ENCODE measurements at regions not wholly inside any gene's neighbourhood (a gene's known extent, or its start where the extent isn't known, plus 50 kb on each side); places are given as distances from the start of the nearest gene placed in this dataset.

GRCh38 chr21:28550057-28550825 lies 442.4 kb downstream of the LTN1 start:
- no peaks in the 10 kb centered on the region for H3K9me3 ChIP-seq
- TF ChIP-seq POLR2AphosphoS5 (IDR thresholded peaks at IDR 0.05): no peak
- no peak for TF ChIP-seq EP300 (IDR thresholded peaks at IDR 0.05)
- TF ChIP-seq CTCF (IDR thresholded peaks at IDR 0.05): no peak
- TF ChIP-seq POLR2A (IDR thresholded peaks at IDR 0.05): no peak
- no peaks in the 10 kb centered on the region for H3K27me3 ChIP-seq
- ATAC-seq (ENCODE audit: low FRiP score in 2 of 2) (no peak), DNase-seq (no peak)
- WGBS, 2 donors: 94% methylated on average over 2 of the region's 2 CpGs
- H3K27ac ChIP-seq: no peak overlapping the region
- no peaks in the 10 kb centered on the region for H3K4me1 ChIP-seq
- no peaks in the 10 kb centered on the region for H3K36me3 ChIP-seq
- no peak overlapping the region for H3K4me3 ChIP-seq

DNA sequence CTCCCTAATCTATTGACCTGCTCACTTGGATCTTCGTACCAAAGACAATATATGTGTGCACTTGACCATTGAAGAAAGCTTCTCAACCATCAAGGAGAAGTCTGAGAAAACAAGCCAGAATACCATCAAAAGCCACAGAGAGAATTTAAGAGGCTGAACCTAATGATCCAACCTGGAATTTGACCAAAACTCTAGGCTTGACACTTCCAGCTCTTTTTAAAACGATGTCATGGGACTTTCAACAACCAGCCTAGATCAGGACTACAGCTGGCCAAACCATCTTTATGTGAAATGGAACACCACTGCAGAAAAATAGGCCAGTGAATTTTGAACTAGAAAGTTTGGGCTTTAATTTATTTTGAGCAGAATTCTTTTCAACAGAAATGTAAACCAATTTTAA lies 444.4 kb downstream of the LTN1 start:
- no peaks in the 10 kb centered on the region for H3K27me3 ChIP-seq
- TF ChIP-seq CTCF (IDR thresholded peaks at IDR 0.05): no peak
- no peak for TF ChIP-seq EP300 (IDR thresholded peaks at IDR 0.05)
- TF ChIP-seq POLR2A (IDR thresholded peaks at IDR 0.05): no peak
- no peak for TF ChIP-seq POLR2AphosphoS5 (IDR thresholded peaks at IDR 0.05)
- no peaks in the 10 kb centered on the region for H3K36me3 ChIP-seq
- H3K27ac ChIP-seq: no peak overlapping the region
- H3K9me3 ChIP-seq: no peaks in the 10 kb centered on the region
- H3K4me3 ChIP-seq: no peak overlapping the region
- H3K4me1 ChIP-seq: no peaks in the 10 kb centered on the region
- ATAC-seq (ENCODE audit: low FRiP score in 2 of 2) (no peak), DNase-seq (no peak)
- 63 to 78% methylated on average over 2 of the region's 2 CpGs for WGBS, 2 donors

- H3K9me3 ChIP-seq: no peaks in the 10 kb centered on the region
- no peak overlapping the region for H3K27ac ChIP-seq
- H3K4me3 ChIP-seq: no peak overlapping the region
- TF ChIP-seq CTCF (IDR thresholded peaks at IDR 0.05) (no peak), POLR2AphosphoS5 (IDR thresholded peaks at IDR 0.05) (no peak), EP300 (IDR thresholded peaks at IDR 0.05) (no peak), POLR2A (IDR thresholded peaks at IDR 0.05) (no peak)
- no peaks in the 10 kb centered on the region for H3K4me1 ChIP-seq
- DNase-seq (no peak), ATAC-seq (ENCODE audit: low FRiP score in 2 of 2) (no peak)
- H3K27me3 ChIP-seq: no peaks in the 10 kb centered on the region
- WGBS, 2 donors: 51 to 68% methylated on average over 3 of the region's 3 CpGs
- no peaks in the 10 kb centered on the region for H3K36me3 ChIP-seq
Observed at GRCh38 chr21:28547766-28548165, 444.9 kb downstream of the LTN1 start.

DNA sequence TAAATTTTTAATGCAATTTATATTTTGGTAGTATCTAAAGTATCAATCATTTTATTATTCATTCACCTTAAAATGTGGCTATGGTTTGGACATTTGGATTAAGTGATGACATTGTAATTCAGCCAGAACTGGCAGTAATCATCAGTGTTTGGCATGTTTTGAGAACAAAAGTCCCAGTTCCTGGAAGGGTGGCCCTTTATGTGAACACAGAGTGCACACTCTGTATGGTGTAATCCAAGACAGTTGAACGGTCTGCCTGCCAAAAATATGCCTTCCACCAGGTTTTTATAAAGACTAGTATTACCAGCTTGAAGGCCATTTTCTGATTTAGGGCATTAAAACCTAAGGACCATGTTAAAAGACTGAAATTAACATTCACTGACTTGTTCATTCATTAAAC lies 448.7 kb downstream of the LTN1 start:
- H3K36me3 ChIP-seq: no peaks in the 10 kb centered on the region
- no peaks in the 10 kb centered on the region for H3K4me1 ChIP-seq
- ATAC-seq (ENCODE audit: low FRiP score in 2 of 2) (no peak), DNase-seq (no peak)
- no peak overlapping the region for H3K4me3 ChIP-seq
- no peak overlapping the region for H3K27ac ChIP-seq
- H3K27me3 ChIP-seq: no peaks in the 10 kb centered on the region
- WGBS, 2 donors: 57% methylated on average over 1 of the region's 1 CpG
- H3K9me3 ChIP-seq: no peaks in the 10 kb centered on the region
- no peak for TF ChIP-seq POLR2A (IDR thresholded peaks at IDR 0.05)
- TF ChIP-seq POLR2AphosphoS5 (IDR thresholded peaks at IDR 0.05): no peak
- TF ChIP-seq CTCF (IDR thresholded peaks at IDR 0.05): no peak
- TF ChIP-seq EP300 (IDR thresholded peaks at IDR 0.05): no peak
